AG04450 (cell line): ENCODE measurements at regions not wholly inside any gene's neighbourhood (a gene's known extent, or its start where the extent isn't known, plus 50 kb on each side); places are given as distances from the start of the nearest gene placed in this dataset.

ENCODE experiments used
- CTCF ChIA-PET: fragments of 300-600, 350-600 bp; formaldehyde crosslinking; extraction: SDS; loops from one replicate; lab custom pipeline; 2022; ENCODE audit warnings: antibody characterized with exemption, inconsistent platforms; lab: Charles Lee
- POLR2A ChIA-PET: fragments of 350-600 bp; formaldehyde crosslinking; extraction: SDS; loops from one replicate; lab custom pipeline; 2021; ENCODE audit warnings: antibody characterized with exemption, inconsistent platforms; lab: Yijun Ruan, JAX
- DNase-seq: peaks from one replicate; pipeline ENCODE4 v3.0.0-alpha.2; 2011; ENCODE audit warnings: low read depth, low spot score
- H3K27ac ChIP-seq: one replicate; pipeline ENCODE4 v1.5.1; 2012; ENCODE audit warnings: low read depth, low read length, control low read depth
- H3K27me3 ChIP-seq: one replicate; pipeline ENCODE4 v1.6.0; 2012; ENCODE audit warnings: low read length; ENCODE audit not compliant: control insufficient read depth, insufficient read depth
- H3K4me3 ChIP-seq: 2 replicates; pipeline ENCODE4 v1.5.1; 2011; ENCODE audit warnings: mild to moderate bottlenecking, low read depth, low read length, control low read depth
- H3K9me3 ChIP-seq: 2 replicates; pipeline ENCODE4 v1.5.1; 2012; ENCODE audit warnings: low read length; ENCODE audit not compliant: control insufficient read depth, insufficient read depth
- TF ChIP-seq, protein P1 (sequence below): IDR thresholded peaks from 2 replicates; pipeline ENCODE4 v1.5.1; 2011; ENCODE audit warnings: low read depth, low read length, control low read depth, inconsistent platforms

GRCh38 chr4:181143250-181143854, 1099.8 kb upstream of the TENM3 start:
- TF ChIP-seq, protein P1, sequence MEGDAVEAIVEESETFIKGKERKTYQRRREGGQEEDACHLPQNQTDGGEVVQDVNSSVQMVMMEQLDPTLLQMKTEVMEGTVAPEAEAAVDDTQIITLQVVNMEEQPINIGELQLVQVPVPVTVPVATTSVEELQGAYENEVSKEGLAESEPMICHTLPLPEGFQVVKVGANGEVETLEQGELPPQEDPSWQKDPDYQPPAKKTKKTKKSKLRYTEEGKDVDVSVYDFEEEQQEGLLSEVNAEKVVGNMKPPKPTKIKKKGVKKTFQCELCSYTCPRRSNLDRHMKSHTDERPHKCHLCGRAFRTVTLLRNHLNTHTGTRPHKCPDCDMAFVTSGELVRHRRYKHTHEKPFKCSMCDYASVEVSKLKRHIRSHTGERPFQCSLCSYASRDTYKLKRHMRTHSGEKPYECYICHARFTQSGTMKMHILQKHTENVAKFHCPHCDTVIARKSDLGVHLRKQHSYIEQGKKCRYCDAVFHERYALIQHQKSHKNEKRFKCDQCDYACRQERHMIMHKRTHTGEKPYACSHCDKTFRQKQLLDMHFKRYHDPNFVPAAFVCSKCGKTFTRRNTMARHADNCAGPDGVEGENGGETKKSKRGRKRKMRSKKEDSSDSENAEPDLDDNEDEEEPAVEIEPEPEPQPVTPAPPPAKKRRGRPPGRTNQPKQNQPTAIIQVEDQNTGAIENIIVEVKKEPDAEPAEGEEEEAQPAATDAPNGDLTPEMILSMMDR: peak; percentile 91
- no peaks in the 10 kb centered on the region for H3K27me3 ChIP-seq
- peak; percentile 56 for DNase-seq
- no peaks in the 10 kb centered on the region for H3K9me3 ChIP-seq
- no peak overlapping the region for H3K4me3 ChIP-seq
- no peak overlapping the region for H3K27ac ChIP-seq
- POLR2A ChIA-PET: no interaction called here
- CTCF ChIA-PET: interaction anchor here (0.5 to 7.0 kb wide), 36 partner anchors 9 to 1783 kb away, joined by 3 to 96 read pairs (median 3); no protein-coding TSS in a partner anchor

DNA sequence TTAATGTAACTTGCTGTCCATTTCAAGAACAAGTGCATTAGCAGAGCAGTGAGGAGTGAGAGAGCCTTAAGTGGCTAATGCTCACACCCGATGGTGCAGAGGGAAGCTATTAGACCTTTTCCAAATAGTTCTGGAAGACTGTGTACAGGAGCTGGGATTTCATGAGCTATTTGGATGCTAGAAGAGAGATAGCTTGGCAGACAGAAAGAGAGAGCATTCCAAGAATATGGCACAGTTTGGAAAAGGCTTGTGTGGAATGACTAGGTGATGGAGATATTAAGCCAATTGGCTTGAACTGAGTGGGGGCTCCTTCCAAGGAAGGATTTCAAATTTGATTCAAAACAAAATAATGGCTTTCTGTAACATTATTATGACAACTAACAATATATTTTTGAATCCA, 1097.2 kb upstream of the TENM3 start:
- TF ChIP-seq, protein P1: no peak
- no peaks in the 10 kb centered on the region for H3K27me3 ChIP-seq
- ChIA-PET CTCF (interaction anchor here (0.7 to 7.0 kb wide), 2 partner anchors 381 to 1660 kb away, joined by 3 to 96 read pairs; no protein-coding TSS in a partner anchor), POLR2A (no interaction called here)
- DNase-seq: no peak
- H3K27ac ChIP-seq: no peak overlapping the region
- no peaks in the 10 kb centered on the region for H3K9me3 ChIP-seq
- no peak overlapping the region for H3K4me3 ChIP-seq

GRCh38 chr4:181147416-181147951, 1095.7 kb upstream of the TENM3 start:
- Histone ChIP-seq H3K9me3 (no peaks in the 10 kb centered on the region), H3K27ac (no peak overlapping the region), H3K4me3 (no peak overlapping the region), H3K27me3 (no peaks in the 10 kb centered on the region)
- TF ChIP-seq, protein P1: no peak
- ChIA-PET POLR2A (no interaction called here), CTCF (interaction anchor here (1.3 to 7.0 kb wide), 2 partner anchors 380 to 484 kb away, joined by 3 to 96 read pairs; no protein-coding TSS in a partner anchor)
- no peak for DNase-seq

DNA sequence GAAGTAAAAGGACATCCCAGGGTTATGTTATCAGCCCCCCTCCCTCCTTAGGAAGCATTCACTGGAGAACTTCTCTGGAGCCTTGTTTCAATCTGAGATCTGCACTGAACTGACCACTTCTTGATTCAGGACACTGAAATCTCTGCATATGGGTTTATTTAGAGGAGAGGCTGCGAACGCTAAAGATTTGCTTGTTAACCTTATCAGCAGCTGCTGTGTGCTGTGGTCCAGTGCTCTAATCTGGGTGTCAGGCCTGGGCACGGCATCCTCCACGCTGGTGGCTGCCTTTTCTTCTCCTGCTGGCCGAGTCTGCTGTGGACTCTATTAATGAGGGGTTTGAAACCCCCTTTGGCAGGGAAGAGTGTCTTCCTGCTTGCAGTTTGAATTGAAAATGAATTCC, 1094.7 kb upstream of the TENM3 start:
- H3K4me3 ChIP-seq: no peak overlapping the region
- POLR2A ChIA-PET: no interaction called here
- CTCF ChIA-PET: interaction anchor here (2.0 kb wide), 1 partner anchor 379 kb away, joined by 6 read pairs; no protein-coding TSS in a partner anchor
- no peak for DNase-seq
- no peak overlapping the region for H3K27ac ChIP-seq
- H3K9me3 ChIP-seq: no peaks in the 10 kb centered on the region
- no peaks in the 10 kb centered on the region for H3K27me3 ChIP-seq
- TF ChIP-seq, protein P1: no peak

- POLR2A ChIA-PET: no interaction called here
- TF ChIP-seq, protein P1: no peak
- H3K27ac ChIP-seq: no peak overlapping the region
- DNase-seq: no peak
- CTCF ChIA-PET: interaction anchor here (2.0 kb wide), 1 partner anchor 378 kb away, joined by 6 read pairs; no protein-coding TSS in a partner anchor
- H3K27me3 ChIP-seq: no peaks in the 10 kb centered on the region
- no peaks in the 10 kb centered on the region for H3K9me3 ChIP-seq
- no peak overlapping the region for H3K4me3 ChIP-seq
These were observed 1093.0 kb upstream of the TENM3 start for GRCh38 chr4:181150191-181150590.
